SK-N-SH treated with all-trans-retinoic acid at 6 μM for 48 hours (cell line): ENCODE measurements at regions not wholly inside any gene's neighbourhood (a gene's known extent, or its start where the extent isn't known, plus 50 kb on each side); places are given as distances from the start of the nearest gene placed in this dataset.

Experiments used
- ATAC-seq: fragments of 200-7000 bp; cut with Tn5 transposase; 3 replicates; pipeline ENCODE4 v1.9.1; 2020; ENCODE audit warnings: mild to moderate bottlenecking, moderate library complexity
- ARNTL ChIP-seq: fragments of 450-650 bp; formaldehyde crosslinking; IDR thresholded peaks from 2 replicates; pipeline ENCODE4 v1.5.0; 2020; ENCODE audit warnings: low read depth, mild to moderate bottlenecking, moderate library complexity, borderline replicate concordance
- BACH2 ChIP-seq: fragments of 250-450 bp; sonication (Bioruptor Pico); IDR thresholded peaks from 2 replicates; pipeline ENCODE4 v1.9.0; 2021; ENCODE audit warnings: mild to moderate bottlenecking, borderline replicate concordance
- CREB5 ChIP-seq: fragments of 250-450 bp; sonication (Bioruptor Pico); IDR thresholded peaks from 2 replicates; pipeline ENCODE4 v1.5.1; 2020; ENCODE audit warnings: low read depth, mild to moderate bottlenecking, moderate library complexity
- CSDC2 ChIP-seq: fragments of 250-450 bp; sonication (Bioruptor Pico); IDR thresholded peaks from 2 replicates; pipeline ENCODE4 v1.5.0; 2020; ENCODE audit warnings: mild to moderate bottlenecking, moderate library complexity
- ESRRG ChIP-seq: fragments of 250-450 bp; sonication (Bioruptor Pico); IDR thresholded peaks from 2 replicates; pipeline ENCODE4 v1.6.1; 2021; ENCODE audit warnings: mild to moderate bottlenecking
- GLIS3 ChIP-seq: fragments of 250-450 bp; sonication (Bioruptor Pico); IDR thresholded peaks from 2 replicates; pipeline ENCODE4 v1.5.0; 2020; ENCODE audit warnings: mild to moderate bottlenecking, moderate library complexity
- ISL1 ChIP-seq: fragments of 250-450 bp; sonication (Bioruptor Pico); IDR thresholded peaks from 2 replicates; pipeline ENCODE4 v2.1.2; 2022; ENCODE audit warnings: mild to moderate bottlenecking, moderate library complexity
- OSR1 ChIP-seq: fragments of 250-450 bp; sonication (Bioruptor Pico); IDR thresholded peaks from 2 replicates; pipeline ENCODE4 v1.8.0; 2022; ENCODE audit warnings: moderate library complexity, mild to moderate bottlenecking, inconsistent platforms
- PATZ1 ChIP-seq: fragments of 250-450 bp; sonication (Bioruptor Pico); IDR thresholded peaks from 2 replicates; pipeline ENCODE4 v1.8.0; 2020; ENCODE audit warnings: mild to moderate bottlenecking, moderate library complexity, borderline replicate concordance
- PPARA ChIP-seq: fragments of 250-450 bp; sonication (Bioruptor Pico); IDR thresholded peaks from 2 replicates; pipeline ENCODE4 v1.5.0; 2020; ENCODE audit warnings: mild to moderate bottlenecking, borderline replicate concordance
- RARB ChIP-seq: fragments of 250-450 bp; sonication (Bioruptor Pico); IDR thresholded peaks from 2 replicates; pipeline ENCODE4 v1.8.0; 2021; ENCODE audit warnings: mild to moderate bottlenecking, moderate library complexity
- SNAI2 ChIP-seq: fragments of 250-450 bp; sonication (Bioruptor Pico); IDR thresholded peaks from 2 replicates; pipeline ENCODE4 v1.5.0; 2020; ENCODE audit warnings: mild to moderate bottlenecking, moderate library complexity
- TCF4 ChIP-seq: fragments of 250-450 bp; sonication (Bioruptor Pico); IDR thresholded peaks from 2 replicates; pipeline ENCODE4 v1.8.0; 2021; ENCODE audit warnings: mild to moderate bottlenecking, moderate library complexity, borderline replicate concordance
- TOX ChIP-seq: fragments of 250-450 bp; sonication (Bioruptor Pico); IDR thresholded peaks from 2 replicates; pipeline ENCODE4 v1.8.0; 2021; ENCODE audit warnings: mild to moderate bottlenecking, moderate library complexity, borderline replicate concordance
- TSHZ2 ChIP-seq: fragments of 250-450 bp; sonication (Bioruptor Pico); IDR thresholded peaks from 2 replicates; pipeline ENCODE4 v1.5.0; 2020; ENCODE audit warnings: mild to moderate bottlenecking, moderate library complexity
- ZFP3 ChIP-seq: fragments of 250-450 bp; sonication (Bioruptor Pico); IDR thresholded peaks from 2 replicates; pipeline ENCODE4 v1.5.0; 2020; ENCODE audit warnings: mild to moderate bottlenecking, moderate library complexity
- ZNF565 ChIP-seq: fragments of 450-650 bp; formaldehyde crosslinking; conservative IDR thresholded peaks from 2 replicates; pipeline ENCODE4 v1.5.0; 2020; ENCODE audit warnings: low read depth, mild to moderate bottlenecking, moderate library complexity
- ZNF70 ChIP-seq: fragments of 450-650 bp; formaldehyde crosslinking; IDR thresholded peaks from 2 replicates; pipeline ENCODE4 v1.5.0; 2020; ENCODE audit warnings: mild to moderate bottlenecking, moderate library complexity
- ZNF8 ChIP-seq: fragments of 450-650 bp; formaldehyde crosslinking; IDR thresholded peaks from 2 replicates; pipeline ENCODE4 v1.5.0; 2020; ENCODE audit warnings: mild to moderate bottlenecking, moderate library complexity
- TF ChIP-seq, protein P1 (sequence below): fragments of 250-450 bp; sonication (Bioruptor Pico); IDR thresholded peaks from 2 replicates; pipeline ENCODE4 v1.8.0; 2021; ENCODE audit warnings: low read depth, mild to moderate bottlenecking, moderate library complexity, borderline replicate concordance
- TF ChIP-seq, protein P2 (sequence below): fragments of 250-450 bp; sonication (Bioruptor Pico); IDR thresholded peaks from 2 replicates; pipeline ENCODE4 v1.5.1; 2021; ENCODE audit warnings: mild to moderate bottlenecking, moderate library complexity

DNA sequence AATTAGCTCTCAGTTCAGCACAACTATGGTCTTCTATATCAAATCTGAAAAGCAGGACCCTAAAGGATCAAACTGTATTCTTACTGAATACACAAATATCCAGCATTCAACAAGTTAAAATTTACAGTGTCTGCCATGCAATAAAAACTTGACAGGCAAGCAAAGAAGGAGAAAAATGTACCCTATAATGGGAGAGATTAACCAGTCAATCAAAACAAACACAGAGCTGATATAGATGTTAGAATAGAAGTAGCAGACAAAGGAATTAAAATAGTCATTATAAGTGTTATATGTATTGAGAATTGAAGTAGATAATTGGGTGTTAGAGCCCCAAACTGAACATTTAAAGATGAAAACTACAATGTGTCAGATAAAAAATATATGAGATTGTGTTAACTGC lies 914.9 kb downstream of the EPHA7 start:
- no peak for ATAC-seq
- TF ChIP-seq PPARA (CRISPR knock-in tag) (no peak), RARB (no peak), ZNF70 (CRISPR knock-in tag) (no peak), OSR1 (CRISPR knock-in tag) (no peak), TOX (CRISPR knock-in tag) (no peak), CREB5 (CRISPR knock-in tag) (no peak), BACH2 (CRISPR knock-in tag) (no peak)
- TF ChIP-seq, protein P1, sequence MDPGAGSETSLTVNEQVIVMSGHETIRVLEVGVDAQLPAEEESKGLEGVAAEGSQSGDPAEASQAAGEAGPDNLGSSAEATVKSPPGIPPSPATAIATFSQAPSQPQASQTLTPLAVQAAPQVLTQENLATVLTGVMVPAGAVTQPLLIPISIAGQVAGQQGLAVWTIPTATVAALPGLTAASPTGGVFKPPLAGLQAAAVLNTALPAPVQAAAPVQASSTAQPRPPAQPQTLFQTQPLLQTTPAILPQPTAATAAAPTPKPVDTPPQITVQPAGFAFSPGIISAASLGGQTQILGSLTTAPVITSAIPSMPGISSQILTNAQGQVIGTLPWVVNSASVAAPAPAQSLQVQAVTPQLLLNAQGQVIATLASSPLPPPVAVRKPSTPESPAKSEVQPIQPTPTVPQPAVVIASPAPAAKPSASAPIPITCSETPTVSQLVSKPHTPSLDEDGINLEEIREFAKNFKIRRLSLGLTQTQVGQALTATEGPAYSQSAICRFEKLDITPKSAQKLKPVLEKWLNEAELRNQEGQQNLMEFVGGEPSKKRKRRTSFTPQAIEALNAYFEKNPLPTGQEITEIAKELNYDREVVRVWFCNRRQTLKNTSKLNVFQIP: no peak
- TF ChIP-seq, protein P2, sequence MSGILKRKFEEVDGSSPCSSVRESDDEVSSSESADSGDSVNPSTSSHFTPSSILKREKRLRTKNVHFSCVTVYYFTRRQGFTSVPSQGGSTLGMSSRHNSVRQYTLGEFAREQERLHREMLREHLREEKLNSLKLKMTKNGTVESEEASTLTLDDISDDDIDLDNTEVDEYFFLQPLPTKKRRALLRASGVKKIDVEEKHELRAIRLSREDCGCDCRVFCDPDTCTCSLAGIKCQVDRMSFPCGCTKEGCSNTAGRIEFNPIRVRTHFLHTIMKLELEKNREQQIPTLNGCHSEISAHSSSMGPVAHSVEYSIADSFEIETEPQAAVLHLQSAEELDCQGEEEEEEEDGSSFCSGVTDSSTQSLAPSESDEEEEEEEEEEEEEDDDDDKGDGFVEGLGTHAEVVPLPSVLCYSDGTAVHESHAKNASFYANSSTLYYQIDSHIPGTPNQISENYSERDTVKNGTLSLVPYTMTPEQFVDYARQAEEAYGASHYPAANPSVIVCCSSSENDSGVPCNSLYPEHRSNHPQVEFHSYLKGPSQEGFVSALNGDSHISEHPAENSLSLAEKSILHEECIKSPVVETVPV: no peak

DNA sequence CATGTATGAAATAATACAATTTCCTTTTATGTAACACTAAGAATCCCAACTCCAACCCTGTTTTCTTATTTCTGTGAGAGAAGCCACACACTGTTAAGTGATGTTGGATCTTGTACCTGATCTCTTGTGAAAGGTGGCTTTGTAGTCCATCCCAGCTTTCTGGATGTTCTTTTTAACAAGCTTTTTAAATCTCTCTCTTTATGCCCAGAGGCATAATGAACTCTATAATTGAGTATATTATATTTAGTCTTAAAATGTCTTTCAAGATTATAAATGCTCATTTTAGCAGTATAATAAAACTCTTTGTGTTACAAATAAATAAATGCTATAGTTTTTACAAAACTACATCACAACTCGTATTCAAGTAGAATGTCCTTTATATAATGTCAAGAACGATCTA lies 922.1 kb downstream of the EPHA7 start:
- no peak for ATAC-seq
- TF ChIP-seq, protein P1: no peak
- TF ChIP-seq PPARA (CRISPR knock-in tag): no peak
- TF ChIP-seq BACH2 (CRISPR knock-in tag): no peak

GRCh38 chr6:92496527-92496926 lies 922.8 kb downstream of the EPHA7 start:
- ATAC-seq: no peak
- TF ChIP-seq GLIS3 (CRISPR knock-in tag) (no peak), OSR1 (CRISPR knock-in tag) (no peak), ZNF565 (no peak), SNAI2 (no peak), ZFP3 (CRISPR knock-in tag) (no peak), ESRRG (CRISPR knock-in tag) (no peak), ZNF70 (CRISPR knock-in tag) (no peak), CSDC2 (no peak), RARB (no peak), CREB5 (CRISPR knock-in tag) (no peak), TSHZ2 (CRISPR knock-in tag) (no peak), ISL1 (no peak), PATZ1 (CRISPR knock-in tag) (no peak), ZNF8 (CRISPR knock-in tag) (no peak), PPARA (CRISPR knock-in tag) (no peak), TCF4 (CRISPR knock-in tag) (no peak), ARNTL (CRISPR knock-in tag) (no peak), BACH2 (CRISPR knock-in tag) (no peak)
- TF ChIP-seq, protein P2: no peak
- TF ChIP-seq, protein P1: no peak
- TF ChIP-seq, all 23 proteins: peak for 0
